Smooth muscle cell (in vitro differentiated cells): ENCODE measurements at regions not wholly inside any gene's neighbourhood (a gene's known extent, or its start where the extent isn't known, plus 50 kb on each side); places are given as distances from the start of the nearest gene placed in this dataset.

Experiments
- DNase-seq: peaks from one replicate; lab custom pipeline; 2025; ENCODE audit not compliant: unreplicated experiment; lab: John Stamatoyannopoulos, UW
- H2AFZ ChIP-seq: fragments of 200-600 bp; sonication (generic); 2 replicates; pipeline ENCODE4 v1.6.0; 2016; ENCODE audit warnings: antibody characterized with exemption, low read depth, mild to moderate bottlenecking
- H3F3A ChIP-seq: fragments of 200-600 bp; sonication (generic); 2 replicates; pipeline ENCODE4 v1.6.0; 2017; ENCODE audit warnings: antibody characterized with exemption, low read depth
- H3K27ac ChIP-seq: fragments of 200-600 bp; sonication (generic); 2 replicates; pipeline ENCODE4 v1.5.1; 2016; ENCODE audit warnings: low read depth, mild to moderate bottlenecking
- H3K27me3 ChIP-seq: fragments of 200-600 bp; sonication (generic); 2 replicates; pipeline ENCODE4 v1.6.1; 2016; ENCODE audit warnings: low read depth, mild to moderate bottlenecking
- H3K36me3 ChIP-seq: fragments of 200-600 bp; sonication (generic); 2 replicates; pipeline ENCODE4 v1.5.1; 2016; ENCODE audit warnings: low read depth
- H3K4me1 ChIP-seq: fragments of 200-600 bp; sonication (generic); 2 replicates; pipeline ENCODE4 v1.5.1; 2016; ENCODE audit warnings: low read depth
- H3K4me2 ChIP-seq: fragments of 200-600 bp; sonication (generic); 2 replicates; pipeline ENCODE4 v1.6.0; 2016; ENCODE audit warnings: mild to moderate bottlenecking
- H3K4me3 ChIP-seq: fragments of 200-600 bp; sonication (generic); 2 replicates; pipeline ENCODE4 v1.5.1; 2016; ENCODE audit warnings: mild to moderate bottlenecking
- H3K79me2 ChIP-seq: fragments of 200-600 bp; sonication (generic); 2 replicates; pipeline ENCODE4 v1.6.0; 2016; ENCODE audit warnings: low read depth, mild to moderate bottlenecking
- H3K9ac ChIP-seq: fragments of 200-600 bp; sonication (generic); 2 replicates; pipeline ENCODE4 v1.6.0; 2016; ENCODE audit warnings: low read depth
- H3K9me3 ChIP-seq: fragments of 200-600 bp; sonication (generic); replicated peaks from 2 replicates; pipeline ENCODE4 v1.5.1; 2016; ENCODE audit warnings: low read depth
- H4K20me1 ChIP-seq: fragments of 200-600 bp; sonication (generic); 2 replicates; pipeline ENCODE4 v1.6.0; 2016; ENCODE audit warnings: low read depth
- WGBS: methylation state at CpG from one replicate; pipeline ENCODE4 v1.1.7; 2016; ENCODE audit warnings: low lambda C conversion rate; 5-methylcytosine and 5-hydroxymethylcytosine counted together
- TF ChIP-seq, protein P1 (sequence below): fragments of 200-600 bp; sonication (generic); IDR thresholded peaks from 2 replicates; pipeline ENCODE4 v1.5.1; 2017; ENCODE audit warnings: borderline replicate concordance, mild to moderate bottlenecking, antibody characterized with exemption; ENCODE audit not compliant: insufficient read depth, poor library complexity, severe bottlenecking

DNA sequence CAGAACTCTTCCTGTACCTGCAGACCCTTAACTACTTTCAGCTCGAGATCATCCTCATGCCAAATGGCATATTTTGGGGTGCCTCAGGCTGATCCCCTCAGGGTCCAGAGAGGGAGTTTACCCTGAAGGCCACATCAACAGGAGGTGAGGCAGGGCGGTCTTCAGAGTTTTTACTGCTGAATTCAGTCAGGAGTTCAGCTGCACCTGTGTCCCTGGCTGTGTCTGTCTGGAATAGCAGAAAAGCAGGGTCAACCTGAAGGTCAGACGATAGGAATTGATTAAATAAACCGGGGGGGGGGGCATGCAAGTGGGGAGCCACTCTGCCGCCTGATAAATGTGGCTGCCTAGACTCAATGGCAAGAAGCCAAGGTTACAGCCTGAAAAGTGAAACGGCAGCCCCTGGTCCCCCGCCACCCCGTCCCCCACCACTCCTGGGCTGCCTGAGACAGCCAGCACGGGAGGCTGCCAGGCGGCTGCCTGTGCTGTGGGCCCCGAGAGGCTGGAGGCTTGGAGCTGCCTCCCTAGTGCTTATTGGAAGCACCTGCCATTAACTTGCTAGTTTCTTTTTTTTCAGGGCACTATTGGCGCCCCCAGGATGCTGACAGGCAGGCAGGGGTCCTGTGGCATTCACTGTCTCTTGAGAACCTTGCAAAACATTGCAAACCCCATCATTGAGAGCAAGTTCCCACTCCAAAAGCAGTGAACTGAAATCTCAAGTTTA lies 182.7 kb upstream of the PPP1R26 start:
- Histone ChIP-seq H3K79me2 (no peaks in the 10 kb centered on the region), H3K27ac (no peak overlapping the region), H3F3A (no peaks in the 10 kb centered on the region), H3K4me1 (no peaks in the 10 kb centered on the region), H3K9me3 (no peaks in the 10 kb centered on the region), H4K20me1 (no peaks in the 10 kb centered on the region), H3K4me3 (no peak overlapping the region), H3K36me3 (no peaks in the 10 kb centered on the region), H2AFZ (no peak overlapping the region), H3K27me3 (peaks cover 17% of the 10 kb centered on the region), H3K9ac (no peak overlapping the region), H3K4me2 (no peak overlapping the region)
- no peak for DNase-seq
- WGBS, result 81% methylated on average over 12 of the region's 12 CpGs
- TF ChIP-seq, protein P1, sequence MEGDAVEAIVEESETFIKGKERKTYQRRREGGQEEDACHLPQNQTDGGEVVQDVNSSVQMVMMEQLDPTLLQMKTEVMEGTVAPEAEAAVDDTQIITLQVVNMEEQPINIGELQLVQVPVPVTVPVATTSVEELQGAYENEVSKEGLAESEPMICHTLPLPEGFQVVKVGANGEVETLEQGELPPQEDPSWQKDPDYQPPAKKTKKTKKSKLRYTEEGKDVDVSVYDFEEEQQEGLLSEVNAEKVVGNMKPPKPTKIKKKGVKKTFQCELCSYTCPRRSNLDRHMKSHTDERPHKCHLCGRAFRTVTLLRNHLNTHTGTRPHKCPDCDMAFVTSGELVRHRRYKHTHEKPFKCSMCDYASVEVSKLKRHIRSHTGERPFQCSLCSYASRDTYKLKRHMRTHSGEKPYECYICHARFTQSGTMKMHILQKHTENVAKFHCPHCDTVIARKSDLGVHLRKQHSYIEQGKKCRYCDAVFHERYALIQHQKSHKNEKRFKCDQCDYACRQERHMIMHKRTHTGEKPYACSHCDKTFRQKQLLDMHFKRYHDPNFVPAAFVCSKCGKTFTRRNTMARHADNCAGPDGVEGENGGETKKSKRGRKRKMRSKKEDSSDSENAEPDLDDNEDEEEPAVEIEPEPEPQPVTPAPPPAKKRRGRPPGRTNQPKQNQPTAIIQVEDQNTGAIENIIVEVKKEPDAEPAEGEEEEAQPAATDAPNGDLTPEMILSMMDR, result no peak

- Histone ChIP-seq H3K4me1 (no peaks in the 10 kb centered on the region), H3K9me3 (no peaks in the 10 kb centered on the region), H3K9ac (no peak overlapping the region), H3K27me3 (peaks cover 13% of the 10 kb centered on the region), H3F3A (no peaks in the 10 kb centered on the region), H3K27ac (no peak overlapping the region), H2AFZ (no peak overlapping the region), H3K4me3 (no peak overlapping the region), H3K4me2 (no peak overlapping the region), H4K20me1 (no peaks in the 10 kb centered on the region), H3K36me3 (no peaks in the 10 kb centered on the region), H3K79me2 (no peaks in the 10 kb centered on the region)
- 77% methylated on average over 16 of the region's 16 CpGs for WGBS
- no peak for DNase-seq
- TF ChIP-seq, protein P1, result no peak
Measured at GRCh38 chr9:135297456-135298075, 182.0 kb upstream of the PPP1R26 start.

- TF ChIP-seq, protein P1, result no peak
- H3K27ac ChIP-seq, result no peak overlapping the region
- H3K4me3 ChIP-seq, result no peak overlapping the region
- no peaks in the 10 kb centered on the region for H3K4me1 ChIP-seq
- no peaks in the 10 kb centered on the region for H4K20me1 ChIP-seq
- no peak overlapping the region for H3K9ac ChIP-seq
- peaks cover 13% of the 10 kb centered on the region for H3K27me3 ChIP-seq
- no peaks in the 10 kb centered on the region for H3K9me3 ChIP-seq
- DNase-seq, result no peak
- H3K4me2 ChIP-seq, result no peak overlapping the region
- WGBS, result 85% methylated on average over 10 of the region's 10 CpGs
- H3K79me2 ChIP-seq, result no peaks in the 10 kb centered on the region
- no peak overlapping the region for H2AFZ ChIP-seq
- no peaks in the 10 kb centered on the region for H3K36me3 ChIP-seq
- H3F3A ChIP-seq, result no peaks in the 10 kb centered on the region
Measured at GRCh38 chr9:135299239-135299590, 180.4 kb upstream of the PPP1R26 start.
